Activated T-helper 1 cell treated with anti-CD3 and anti-CD28 coated beads, Interleukin-12 subunit alpha, Interleukin-12 subunit beta, Interleukin-2, Interleukin-4 antibody, amounts not matched to agents 30 ng/mL and 10 ng/mL and 1 ng/mL, durations not matched to agents 14 hours and 24 hours and 36 hours (primary cell): ENCODE measurements at regions not wholly inside any gene's neighbourhood (a gene's known extent, or its start where the extent isn't known, plus 50 kb on each side); places are given as distances from the start of the nearest gene placed in this dataset.

Source experiments
- DNase-seq: peaks from one replicate; pipeline ENCODE4 v3.0.0; 2021; ENCODE audit warnings: low spot score
- H3K27ac Mint-ChIP-seq: one replicate; pipeline ENCODE4 v1.8.0; 2021; ENCODE audit warnings: mild to moderate bottlenecking, mixed read lengths
- H3K27me3 Mint-ChIP-seq: one replicate; pipeline ENCODE4 v1.8.0; 2022; ENCODE audit warnings: mild to moderate bottlenecking, moderate library complexity, mixed read lengths; ENCODE audit not compliant: insufficient read depth
- H3K36me3 Mint-ChIP-seq: one replicate; pipeline ENCODE4 v1.8.0; 2021; ENCODE audit warnings: low read depth, mixed read lengths
- H3K4me1 Mint-ChIP-seq: one replicate; pipeline ENCODE4 v1.8.0; 2021; ENCODE audit warnings: low read depth, mixed read lengths
- H3K4me3 Mint-ChIP-seq: one replicate; pipeline ENCODE4 v1.8.0; 2021; ENCODE audit warnings: mild to moderate bottlenecking, moderate library complexity, mixed read lengths
- H3K9me3 Mint-ChIP-seq: one replicate; pipeline ENCODE4 v1.8.0; 2021; ENCODE audit warnings: mixed read lengths
- intact Hi-C: fragments of 100-400 bp; cut with micrococcal nuclease; formaldehyde crosslinking; loops from one replicate; pipeline ENCODE4 v1.15.1; 2024

GRCh38 chr5:98573834-98574320, 199.6 kb upstream of the RGMB start:
- Mint-ChIP-seq H3K27ac (no peak overlapping the region), H3K4me3 (no peak overlapping the region), H3K4me1 (no peaks in the 10 kb centered on the region), H3K36me3 (no peaks in the 10 kb centered on the region), H3K27me3 (no peaks in the 10 kb centered on the region), H3K9me3 (no peaks in the 10 kb centered on the region)
- no peak for DNase-seq
- intact Hi-C loops, result no loop called here

GRCh38 chr5:98576275-98576674, 197.2 kb upstream of the RGMB start:
- Mint-ChIP-seq H3K9me3 (no peaks in the 10 kb centered on the region), H3K36me3 (no peaks in the 10 kb centered on the region), H3K27me3 (no peaks in the 10 kb centered on the region), H3K4me3 (no peak overlapping the region), H3K27ac (no peak overlapping the region), H3K4me1 (no peaks in the 10 kb centered on the region)
- intact Hi-C loops, result no loop called here
- DNase-seq, result no peak

- DNase-seq, result no peak
- Mint-ChIP-seq H3K36me3 (no peaks in the 10 kb centered on the region), H3K4me1 (no peaks in the 10 kb centered on the region), H3K4me3 (no peak overlapping the region), H3K27ac (no peak overlapping the region), H3K9me3 (no peaks in the 10 kb centered on the region), H3K27me3 (no peaks in the 10 kb centered on the region)
- intact Hi-C loops, result no loop called here
Measured at GRCh38 chr5:98578438-98578837, 195.0 kb upstream of the RGMB start.

- H3K4me1 Mint-ChIP-seq, result no peaks in the 10 kb centered on the region
- no peak for DNase-seq
- H3K4me3 Mint-ChIP-seq, result no peak overlapping the region
- no peaks in the 10 kb centered on the region for H3K27me3 Mint-ChIP-seq
- H3K9me3 Mint-ChIP-seq, result no peaks in the 10 kb centered on the region
- intact Hi-C loops, result no loop called here
- H3K27ac Mint-ChIP-seq, result no peak overlapping the region
- no peaks in the 10 kb centered on the region for H3K36me3 Mint-ChIP-seq
Measured at GRCh38 chr5:98581112-98581997, 192.1 kb upstream of the RGMB start.

- H3K9me3 Mint-ChIP-seq, result no peaks in the 10 kb centered on the region
- H3K27ac Mint-ChIP-seq, result no peak overlapping the region
- H3K27me3 Mint-ChIP-seq, result no peaks in the 10 kb centered on the region
- H3K4me1 Mint-ChIP-seq, result no peaks in the 10 kb centered on the region
- DNase-seq, result no peak
- intact Hi-C loops, result no loop called here
- no peak overlapping the region for H3K4me3 Mint-ChIP-seq
- no peaks in the 10 kb centered on the region for H3K36me3 Mint-ChIP-seq
Measured at GRCh38 chr5:98583586-98583985, 189.9 kb upstream of the RGMB start.

- Mint-ChIP-seq H3K9me3 (no peaks in the 10 kb centered on the region), H3K36me3 (no peaks in the 10 kb centered on the region), H3K4me3 (no peak overlapping the region), H3K27me3 (no peaks in the 10 kb centered on the region), H3K27ac (no peak overlapping the region), H3K4me1 (no peaks in the 10 kb centered on the region)
- no peak for DNase-seq
- intact Hi-C loops, result no loop called here
Measured at GRCh38 chr5:98585661-98586310, 187.7 kb upstream of the RGMB start.

GRCh38 chr5:98586581-98586980, 186.9 kb upstream of the RGMB start:
- H3K36me3 Mint-ChIP-seq, result no peaks in the 10 kb centered on the region
- H3K9me3 Mint-ChIP-seq, result no peaks in the 10 kb centered on the region
- H3K27me3 Mint-ChIP-seq, result no peaks in the 10 kb centered on the region
- no peak overlapping the region for H3K4me3 Mint-ChIP-seq
- no peak overlapping the region for H3K27ac Mint-ChIP-seq
- DNase-seq, result no peak
- no peaks in the 10 kb centered on the region for H3K4me1 Mint-ChIP-seq
- intact Hi-C loops, result no loop called here

- H3K36me3 Mint-ChIP-seq, result no peaks in the 10 kb centered on the region
- no peak overlapping the region for H3K4me3 Mint-ChIP-seq
- H3K9me3 Mint-ChIP-seq, result no peaks in the 10 kb centered on the region
- H3K4me1 Mint-ChIP-seq, result no peaks in the 10 kb centered on the region
- intact Hi-C loops, result no loop called here
- no peak for DNase-seq
- no peak overlapping the region for H3K27ac Mint-ChIP-seq
- no peaks in the 10 kb centered on the region for H3K27me3 Mint-ChIP-seq
Measured at GRCh38 chr5:98587166-98587565, 186.3 kb upstream of the RGMB start.

GRCh38 chr5:98588215-98588614, 185.2 kb upstream of the RGMB start:
- DNase-seq, result no peak
- Mint-ChIP-seq H3K27ac (no peak overlapping the region), H3K36me3 (no peaks in the 10 kb centered on the region), H3K4me3 (no peak overlapping the region), H3K4me1 (no peaks in the 10 kb centered on the region), H3K27me3 (no peaks in the 10 kb centered on the region), H3K9me3 (no peaks in the 10 kb centered on the region)
- intact Hi-C loops, result no loop called here

GRCh38 chr5:98593418-98593817, 180.0 kb upstream of the RGMB start:
- H3K27me3 Mint-ChIP-seq, result no peaks in the 10 kb centered on the region
- H3K4me3 Mint-ChIP-seq, result no peak overlapping the region
- DNase-seq, result no peak
- no peaks in the 10 kb centered on the region for H3K9me3 Mint-ChIP-seq
- H3K27ac Mint-ChIP-seq, result no peak overlapping the region
- intact Hi-C loops, result no loop called here
- no peaks in the 10 kb centered on the region for H3K4me1 Mint-ChIP-seq
- no peaks in the 10 kb centered on the region for H3K36me3 Mint-ChIP-seq

GRCh38 chr5:98594098-98594497, 179.4 kb upstream of the RGMB start:
- Mint-ChIP-seq H3K4me3 (no peak overlapping the region), H3K27ac (no peak overlapping the region), H3K27me3 (no peaks in the 10 kb centered on the region), H3K36me3 (no peaks in the 10 kb centered on the region), H3K4me1 (no peaks in the 10 kb centered on the region), H3K9me3 (no peaks in the 10 kb centered on the region)
- no peak for DNase-seq
- intact Hi-C loops, result no loop called here

- Mint-ChIP-seq H3K27me3 (peaks cover 2% of the 10 kb centered on the region), H3K4me3 (no peak overlapping the region), H3K4me1 (no peaks in the 10 kb centered on the region), H3K27ac (no peak overlapping the region), H3K36me3 (no peaks in the 10 kb centered on the region), H3K9me3 (peaks cover 5% of the 10 kb centered on the region)
- DNase-seq, result no peak
- intact Hi-C loops, result no loop called here
Measured at GRCh38 chr5:98599016-98599415, 174.4 kb upstream of the RGMB start.

GRCh38 chr5:98602534-98603112, 170.8 kb upstream of the RGMB start:
- peaks cover 5% of the 10 kb centered on the region for H3K9me3 Mint-ChIP-seq
- H3K36me3 Mint-ChIP-seq, result no peaks in the 10 kb centered on the region
- DNase-seq, result no peak
- no peak overlapping the region for H3K27ac Mint-ChIP-seq
- H3K4me3 Mint-ChIP-seq, result no peak overlapping the region
- peaks cover 2% of the 10 kb centered on the region for H3K27me3 Mint-ChIP-seq
- H3K4me1 Mint-ChIP-seq, result no peaks in the 10 kb centered on the region
- intact Hi-C loops, result no loop called here
